ENCODE measurements at regions not wholly inside any gene's neighbourhood (a gene's known extent, or its start where the extent isn't known, plus 50 kb on each side); places are given as distances from the start of the nearest gene placed in this dataset.

- no peak for ATAC-seq
- Histone ChIP-seq H3K9ac (ENCODE audit: low read length) (no peak overlapping the region), H3K9me2 (replicated peaks; ENCODE audit: low read length) (no peaks in the 10 kb centered on the region), H3K4me2 (ENCODE audit: low read length) (no peak overlapping the region), H3K27me3 (ENCODE audit: low read length) (peaks cover 55% of the 10 kb centered on the region), H3K36me3 (ENCODE audit: low read depth, low read length) (no peaks in the 10 kb centered on the region), H3K4me3 (ENCODE audit: low read length) (no peak overlapping the region), H2AFZ (ENCODE audit: low read length) (no peak overlapping the region), H3K9me3 (ENCODE audit: low read length) (no peaks in the 10 kb centered on the region), H3K27ac (ENCODE audit: low read length) (no peak overlapping the region), H4K20me1 (ENCODE audit: low read length) (no peaks in the 10 kb centered on the region), H3K4me1 (ENCODE audit: insufficient read depth, low read length) (no peaks in the 10 kb centered on the region), H3K79me2 (ENCODE audit: low read length) (no peaks in the 10 kb centered on the region), H3F3A (ENCODE audit: low read length, unreplicated experiment) (no peaks in the 10 kb centered on the region)
- ChIA-PET CTCF (no interaction called here), POLR2A (ENCODE audit: unreplicated experiment) (no interaction called here)
- no TSS peak for BruUV-seq (replicated peaks)
- TF ChIP-seq EZH2 (IDR thresholded peaks at IDR 0.05; ENCODE audit: low read length, unreplicated experiment), result no peak
- no peak for TF ChIP-seq CTCF (conservative IDR thresholded peaks at IDR 0.05; ENCODE audit: low read depth, low read length)
- TF ChIP-seq EZH2phosphoT487 (IDR thresholded peaks at IDR 0.05; ENCODE audit: borderline replicate concordance, low read length), result no peak
- intact Hi-C loops (cut with micrococcal nuclease), result no loop called here
- DNase-seq, result no peak
These were observed 241.2 kb upstream of the HS6ST1 start for GRCh38 chr2:128559533-128560515.

DNA sequence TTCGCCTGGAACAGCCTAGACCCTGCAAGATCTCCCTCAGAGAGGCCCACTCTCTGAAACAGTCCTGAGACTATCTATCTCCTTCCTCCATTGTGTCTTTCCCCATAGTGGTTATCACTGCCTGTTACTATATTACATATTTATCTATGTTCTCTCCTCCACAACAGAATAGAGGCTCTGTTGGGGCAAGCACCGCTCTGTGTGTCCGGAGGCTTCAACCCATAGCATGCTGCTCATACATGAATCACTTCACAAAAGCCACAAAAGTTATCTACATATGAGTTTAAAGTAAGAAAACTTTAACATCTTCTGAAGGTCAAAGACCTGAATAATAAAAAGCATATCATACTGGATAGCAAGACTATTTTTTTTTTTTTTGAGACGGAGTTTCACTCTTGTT, 242.1 kb upstream of the HS6ST1 start:
- Histone ChIP-seq H3F3A (ENCODE audit: low read length, unreplicated experiment) (no peaks in the 10 kb centered on the region), H3K9ac (ENCODE audit: low read length) (no peak overlapping the region), H4K20me1 (ENCODE audit: low read length) (no peaks in the 10 kb centered on the region), H3K4me1 (ENCODE audit: insufficient read depth, low read length) (no peaks in the 10 kb centered on the region), H3K4me3 (ENCODE audit: low read length) (no peak overlapping the region), H2AFZ (ENCODE audit: low read length) (no peak overlapping the region), H3K9me2 (replicated peaks; ENCODE audit: low read length) (no peaks in the 10 kb centered on the region), H3K9me3 (ENCODE audit: low read length) (no peaks in the 10 kb centered on the region), H3K79me2 (ENCODE audit: low read length) (no peaks in the 10 kb centered on the region), H3K27ac (ENCODE audit: low read length) (no peak overlapping the region), H3K4me2 (ENCODE audit: low read length) (no peak overlapping the region), H3K27me3 (ENCODE audit: low read length) (peaks cover 56% of the 10 kb centered on the region), H3K36me3 (ENCODE audit: low read depth, low read length) (no peaks in the 10 kb centered on the region)
- CTCF ChIA-PET, result no interaction called here
- POLR2A ChIA-PET (ENCODE audit: unreplicated experiment), result no interaction called here
- ATAC-seq (no peak), DNase-seq (no peak)
- intact Hi-C loops (cut with micrococcal nuclease), result no loop called here
- no peak for TF ChIP-seq CTCF (conservative IDR thresholded peaks at IDR 0.05; ENCODE audit: low read depth, low read length)
- no peak for TF ChIP-seq EZH2phosphoT487 (IDR thresholded peaks at IDR 0.05; ENCODE audit: borderline replicate concordance, low read length)
- no peak for TF ChIP-seq EZH2 (IDR thresholded peaks at IDR 0.05; ENCODE audit: low read length, unreplicated experiment)
- no TSS peak for BruUV-seq (replicated peaks)
